Colon (tissue), 2 donors: ENCODE measurements at regions not wholly inside any gene's neighbourhood (a gene's known extent, or its start where the extent isn't known, plus 50 kb on each side); places are given as distances from the start of the nearest gene placed in this dataset.
A peak's percentile ranks its signal among the peaks of the same experiment; 100 is the strongest.

Experiments used
- FAIRE-seq: peaks from 2 replicates; lab custom pipeline; 2012; peaks lifted over from hg19 to GRCh38; lab: Jason Lieb, UNC
- donor health status: control.
- donor health status: control.

DNA sequence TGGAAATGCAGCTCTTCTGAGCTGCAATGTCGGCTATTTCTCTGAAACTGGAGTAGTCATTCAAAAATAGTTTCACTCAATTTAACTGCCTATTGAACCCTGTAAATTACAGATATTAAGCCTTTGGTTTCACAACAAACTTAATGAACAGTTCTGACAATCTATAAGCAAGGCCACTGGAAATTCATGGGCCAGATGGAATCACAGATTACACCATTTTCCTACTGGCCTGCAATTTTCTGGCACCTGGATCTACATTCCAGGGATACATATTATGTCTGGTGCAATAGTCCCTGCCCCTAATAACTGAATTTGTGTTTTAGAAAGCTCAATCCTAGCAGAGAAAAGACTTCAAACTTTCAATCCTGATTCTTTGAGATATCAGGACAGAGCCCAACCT is 551.7 kb downstream of the RNF144A start:
- FAIRE-seq, result no peak

GRCh38 chr2:7471185-7471584 is 554.0 kb downstream of the RNF144A start:
- FAIRE-seq, result no peak

DNA sequence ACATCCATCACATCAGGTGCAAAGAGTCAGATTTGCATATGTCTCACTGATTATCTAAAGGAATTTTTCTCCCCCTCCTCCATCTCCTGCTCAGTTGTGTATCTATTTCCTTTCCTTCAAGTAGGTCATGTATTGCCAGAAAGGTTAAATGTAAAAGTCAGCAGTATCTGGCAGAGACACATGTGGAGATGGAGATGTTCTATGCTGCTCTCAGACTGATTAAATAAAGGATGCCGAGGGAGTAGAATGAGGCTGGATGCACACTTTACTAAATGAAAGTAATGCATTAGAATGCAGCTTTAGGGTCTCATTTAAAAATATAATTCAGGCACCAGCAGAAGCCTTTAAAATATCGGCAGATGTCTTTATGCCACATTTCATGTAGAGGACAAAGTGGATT is 555.3 kb downstream of the RNF144A start:
- FAIRE-seq, result no peak

DNA sequence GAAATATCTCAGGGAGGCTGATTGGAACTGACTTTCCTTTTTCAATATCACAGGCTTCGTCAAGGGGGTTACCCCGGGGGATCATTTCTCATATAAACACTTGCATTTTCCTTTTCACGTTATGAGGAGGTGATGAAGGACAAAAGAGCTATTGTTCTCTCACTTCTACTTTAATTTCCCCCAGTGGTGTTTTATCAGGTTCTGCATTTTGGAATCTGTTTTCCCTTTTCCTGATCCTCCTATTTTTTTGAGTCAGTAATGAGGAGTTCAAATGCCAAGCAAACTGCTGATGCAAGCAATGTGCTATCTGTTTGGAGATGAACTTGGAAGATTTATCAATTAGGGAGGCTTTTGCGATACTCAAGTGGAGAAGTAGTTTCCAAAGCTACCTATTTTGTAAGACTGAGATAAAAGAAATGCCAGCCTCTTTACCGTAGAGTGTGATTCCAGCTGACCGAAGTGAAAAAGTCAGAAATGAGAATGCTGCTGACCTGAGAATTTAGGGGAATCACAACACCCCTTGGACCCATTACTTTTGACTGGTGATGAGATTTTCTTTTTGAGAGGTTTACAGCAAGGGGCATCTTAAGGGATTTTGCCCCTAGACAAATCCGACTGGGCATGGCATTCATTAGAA is 556.0 kb downstream of the RNF144A start:
- no peak for FAIRE-seq

GRCh38 chr2:7476371-7476770 is 559.2 kb downstream of the RNF144A start:
- FAIRE-seq, result no peak

DNA sequence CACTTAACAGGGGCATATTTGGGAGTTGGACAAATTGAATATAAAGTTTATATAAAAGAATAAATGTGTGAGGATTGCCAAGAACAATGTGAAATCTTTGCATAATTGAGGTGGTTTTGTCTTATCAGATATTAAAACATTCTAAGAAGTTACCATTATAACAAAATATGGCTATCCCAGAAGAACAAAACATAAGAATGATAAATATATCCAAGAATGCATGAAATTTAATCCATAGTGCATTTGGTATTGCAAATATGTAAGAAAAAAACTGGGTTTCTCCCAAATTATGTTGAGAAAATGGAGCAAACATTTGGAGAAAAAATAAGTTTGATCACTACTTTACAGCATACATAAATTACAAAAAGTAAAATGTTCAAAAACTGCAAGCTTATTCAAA is 562.4 kb downstream of the RNF144A start:
- peak; percentile 57 for FAIRE-seq

DNA sequence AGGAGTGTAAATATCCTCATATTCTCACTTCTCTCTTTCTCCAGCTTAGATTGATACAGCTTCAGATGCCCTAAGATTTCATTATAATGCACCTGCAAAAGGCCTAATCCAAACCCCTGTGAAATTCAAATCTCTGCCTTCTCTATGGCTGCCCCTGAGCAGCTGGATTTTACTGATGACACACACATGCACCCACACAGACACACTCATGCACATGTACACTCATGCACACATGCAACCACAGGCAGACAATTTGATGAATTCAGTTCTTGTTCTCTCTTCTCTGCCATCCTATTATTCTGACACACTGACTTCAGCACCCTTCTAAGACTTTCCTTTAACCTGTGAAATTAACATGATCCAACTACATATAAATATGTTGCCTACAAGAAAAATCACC is 563.2 kb downstream of the RNF144A start:
- no peak for FAIRE-seq

- no peak for FAIRE-seq
These were observed 573.5 kb downstream of the RNF144A start for GRCh38 chr2:7490672-7491071.

DNA sequence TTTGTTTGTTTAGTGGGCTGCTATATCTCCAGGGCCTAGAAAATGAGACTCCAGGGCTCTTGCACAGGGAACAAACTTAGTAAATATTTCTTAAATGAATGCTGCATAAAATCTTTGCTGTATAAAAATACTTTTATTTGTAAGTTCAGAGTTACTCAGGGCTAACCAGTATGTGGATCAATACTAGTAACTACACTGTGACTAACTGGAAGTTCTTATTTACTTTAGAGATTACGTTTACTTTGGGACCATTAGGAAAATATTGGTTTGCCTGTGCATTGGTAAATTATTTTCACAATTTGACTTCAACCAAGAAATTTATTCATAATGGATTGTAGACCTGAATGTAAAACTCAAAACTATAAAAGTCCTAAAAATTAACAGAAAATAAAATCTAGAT is 575.5 kb downstream of the RNF144A start:
- no peak for FAIRE-seq

DNA sequence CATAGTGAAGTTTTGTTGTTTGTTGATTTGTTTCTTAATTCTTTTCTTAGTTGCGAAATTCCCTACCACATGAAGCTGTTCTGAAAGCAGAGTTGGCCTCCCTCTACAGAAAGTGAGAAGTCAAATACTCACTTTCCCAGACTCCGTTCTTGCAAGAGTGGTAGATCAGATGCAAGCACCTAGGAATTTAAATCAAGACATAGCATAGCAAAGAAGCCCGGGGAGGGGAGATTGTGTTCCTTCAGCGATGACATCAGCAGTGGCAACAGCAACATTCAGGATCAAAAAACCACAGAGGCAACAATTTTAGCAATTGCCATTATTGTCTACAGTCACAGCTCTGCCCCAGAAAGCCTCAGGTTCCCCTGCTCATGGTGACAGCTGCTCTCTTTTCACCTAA is 580.0 kb downstream of the RNF144A start:
- no peak for FAIRE-seq

GRCh38 chr2:7499018-7499417 is 581.8 kb downstream of the RNF144A start:
- no peak for FAIRE-seq

- no peak for FAIRE-seq
These were observed 585.1 kb downstream of the RNF144A start for GRCh38 chr2:7502336-7502735.

- no peak for FAIRE-seq
These were observed 591.2 kb downstream of the RNF144A start for GRCh38 chr2:7508296-7508943.

- FAIRE-seq, result no peak
These were observed 593.1 kb downstream of the RNF144A start for GRCh38 chr2:7510353-7510752.

- FAIRE-seq, result no peak
These were observed 596.6 kb downstream of the RNF144A start for GRCh38 chr2:7513834-7514233.

DNA sequence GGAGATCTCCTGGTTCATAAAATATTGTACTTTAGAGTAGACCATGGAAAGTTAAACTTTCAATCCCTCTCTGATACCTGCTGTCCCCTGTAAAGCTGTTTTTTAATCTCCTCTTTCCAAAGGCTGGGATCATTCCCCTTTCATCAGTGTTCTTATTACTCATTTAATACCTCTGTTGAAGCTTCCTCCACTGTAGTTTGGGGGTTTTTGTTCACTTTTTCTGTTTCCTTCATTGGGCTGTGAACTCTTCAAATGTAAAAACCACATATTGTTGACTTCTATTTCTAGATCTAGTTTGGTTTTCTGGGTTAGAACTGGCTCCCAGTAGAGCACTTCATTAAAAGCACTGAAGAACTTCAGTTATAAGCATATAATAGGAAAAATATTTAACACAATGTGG is 598.1 kb downstream of the RNF144A start:
- FAIRE-seq, result no peak

GRCh38 chr2:7516484-7517063 is 599.4 kb downstream of the RNF144A start:
- FAIRE-seq, result no peak

- FAIRE-seq, result no peak
These were observed 599.9 kb downstream of the RNF144A start for GRCh38 chr2:7517088-7517487.

- no peak for FAIRE-seq
These were observed 600.6 kb downstream of the RNF144A start for GRCh38 chr2:7517851-7518250.

- FAIRE-seq, result no peak
These were observed 606.4 kb downstream of the RNF144A start for GRCh38 chr2:7523481-7524120.

- no peak for FAIRE-seq
These were observed 607.0 kb downstream of the RNF144A start for GRCh38 chr2:7524195-7524594.

- FAIRE-seq, result no peak
These were observed 608.5 kb downstream of the RNF144A start for GRCh38 chr2:7525746-7526145.

GRCh38 chr2:7527165-7527722 is 610.0 kb downstream of the RNF144A start:
- FAIRE-seq, result no peak
